ENCODE measurements at regions not wholly inside any gene's neighbourhood (a gene's known extent, or its start where the extent isn't known, plus 50 kb on each side); places are given as distances from the start of the nearest gene placed in this dataset.

DNA sequence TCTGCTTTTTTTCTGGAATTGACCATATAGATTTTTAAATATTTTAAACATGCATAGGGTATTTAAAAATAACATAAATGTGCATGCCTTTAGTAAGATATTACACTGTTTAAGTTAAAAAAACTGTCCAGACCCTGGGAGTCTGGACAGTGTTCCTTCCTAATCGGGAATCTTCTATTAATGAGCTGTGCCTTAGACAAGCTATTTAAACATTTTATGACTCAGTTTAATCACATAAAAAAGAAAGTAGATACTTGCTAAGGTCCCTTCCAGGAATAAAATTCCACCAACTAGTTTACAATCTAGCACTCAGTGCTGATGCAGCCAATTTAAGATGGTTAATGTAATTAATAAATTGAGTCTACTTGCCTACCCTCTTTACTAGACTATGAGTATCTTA is 140.4 kb upstream of the DPH6 start:
- Histone ChIP-seq H3K27me3 (ENCODE audit: control insufficient read depth, insufficient read depth, low read length) (no peaks in the 10 kb centered on the region), H3K4me1 (ENCODE audit: control insufficient read depth, insufficient read depth, low read length) (no peaks in the 10 kb centered on the region), H3K9me3 (ENCODE audit: control insufficient read depth, insufficient read depth, low read depth, low read length) (no peaks in the 10 kb centered on the region), H3K4me3 (ENCODE audit: low read depth in 2 of 2, low read length in 2 of 2) (no peak overlapping the region), H3K27ac (ENCODE audit: low read length) (no peak overlapping the region), H3K36me3 (ENCODE audit: control insufficient read depth, insufficient read depth, low read length) (no peaks in the 10 kb centered on the region)
- intact Hi-C loops (cut with micrococcal nuclease; ENCODE audit: unreplicated experiment): no loop called here
- CTCF ChIA-PET: no interaction called here
- BruUV-seq (replicated peaks): no TSS peak
- TF ChIP-seq SIN3A (IDR thresholded peaks at IDR 0.05; ENCODE audit: borderline replicate concordance, insufficient read depth, low read depth, low read length) (no peak), POLR2AphosphoS5 (IDR thresholded peaks at IDR 0.05; ENCODE audit: low read depth, low read length) (no peak), TCF7L2 (IDR thresholded peaks at IDR 0.05; ENCODE audit: low read depth, low read length) (no peak)
- TF ChIP-seq, protein P1, sequence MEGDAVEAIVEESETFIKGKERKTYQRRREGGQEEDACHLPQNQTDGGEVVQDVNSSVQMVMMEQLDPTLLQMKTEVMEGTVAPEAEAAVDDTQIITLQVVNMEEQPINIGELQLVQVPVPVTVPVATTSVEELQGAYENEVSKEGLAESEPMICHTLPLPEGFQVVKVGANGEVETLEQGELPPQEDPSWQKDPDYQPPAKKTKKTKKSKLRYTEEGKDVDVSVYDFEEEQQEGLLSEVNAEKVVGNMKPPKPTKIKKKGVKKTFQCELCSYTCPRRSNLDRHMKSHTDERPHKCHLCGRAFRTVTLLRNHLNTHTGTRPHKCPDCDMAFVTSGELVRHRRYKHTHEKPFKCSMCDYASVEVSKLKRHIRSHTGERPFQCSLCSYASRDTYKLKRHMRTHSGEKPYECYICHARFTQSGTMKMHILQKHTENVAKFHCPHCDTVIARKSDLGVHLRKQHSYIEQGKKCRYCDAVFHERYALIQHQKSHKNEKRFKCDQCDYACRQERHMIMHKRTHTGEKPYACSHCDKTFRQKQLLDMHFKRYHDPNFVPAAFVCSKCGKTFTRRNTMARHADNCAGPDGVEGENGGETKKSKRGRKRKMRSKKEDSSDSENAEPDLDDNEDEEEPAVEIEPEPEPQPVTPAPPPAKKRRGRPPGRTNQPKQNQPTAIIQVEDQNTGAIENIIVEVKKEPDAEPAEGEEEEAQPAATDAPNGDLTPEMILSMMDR (IDR thresholded peaks at IDR 0.05): no peak
- TF ChIP-seq, protein P2, sequence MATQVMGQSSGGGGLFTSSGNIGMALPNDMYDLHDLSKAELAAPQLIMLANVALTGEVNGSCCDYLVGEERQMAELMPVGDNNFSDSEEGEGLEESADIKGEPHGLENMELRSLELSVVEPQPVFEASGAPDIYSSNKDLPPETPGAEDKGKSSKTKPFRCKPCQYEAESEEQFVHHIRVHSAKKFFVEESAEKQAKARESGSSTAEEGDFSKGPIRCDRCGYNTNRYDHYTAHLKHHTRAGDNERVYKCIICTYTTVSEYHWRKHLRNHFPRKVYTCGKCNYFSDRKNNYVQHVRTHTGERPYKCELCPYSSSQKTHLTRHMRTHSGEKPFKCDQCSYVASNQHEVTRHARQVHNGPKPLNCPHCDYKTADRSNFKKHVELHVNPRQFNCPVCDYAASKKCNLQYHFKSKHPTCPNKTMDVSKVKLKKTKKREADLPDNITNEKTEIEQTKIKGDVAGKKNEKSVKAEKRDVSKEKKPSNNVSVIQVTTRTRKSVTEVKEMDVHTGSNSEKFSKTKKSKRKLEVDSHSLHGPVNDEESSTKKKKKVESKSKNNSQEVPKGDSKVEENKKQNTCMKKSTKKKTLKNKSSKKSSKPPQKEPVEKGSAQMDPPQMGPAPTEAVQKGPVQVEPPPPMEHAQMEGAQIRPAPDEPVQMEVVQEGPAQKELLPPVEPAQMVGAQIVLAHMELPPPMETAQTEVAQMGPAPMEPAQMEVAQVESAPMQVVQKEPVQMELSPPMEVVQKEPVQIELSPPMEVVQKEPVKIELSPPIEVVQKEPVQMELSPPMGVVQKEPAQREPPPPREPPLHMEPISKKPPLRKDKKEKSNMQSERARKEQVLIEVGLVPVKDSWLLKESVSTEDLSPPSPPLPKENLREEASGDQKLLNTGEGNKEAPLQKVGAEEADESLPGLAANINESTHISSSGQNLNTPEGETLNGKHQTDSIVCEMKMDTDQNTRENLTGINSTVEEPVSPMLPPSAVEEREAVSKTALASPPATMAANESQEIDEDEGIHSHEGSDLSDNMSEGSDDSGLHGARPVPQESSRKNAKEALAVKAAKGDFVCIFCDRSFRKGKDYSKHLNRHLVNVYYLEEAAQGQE (IDR thresholded peaks at IDR 0.05; ENCODE audit: insufficient read depth in 1 of 2, low read depth in 2 of 2, low read length in 1 of 2): no peak
- in situ Hi-C loops (cut with HindIII; ENCODE audit: low pct_unique_long_range_greater_than_20kb, low sequenced_read_pairs): no loop called here
- ATAC-seq (no peak), DNase-seq (ENCODE audit: low read depth, low spot score) (no peak)
- POLR2A ChIA-PET: no interaction called here

DNA sequence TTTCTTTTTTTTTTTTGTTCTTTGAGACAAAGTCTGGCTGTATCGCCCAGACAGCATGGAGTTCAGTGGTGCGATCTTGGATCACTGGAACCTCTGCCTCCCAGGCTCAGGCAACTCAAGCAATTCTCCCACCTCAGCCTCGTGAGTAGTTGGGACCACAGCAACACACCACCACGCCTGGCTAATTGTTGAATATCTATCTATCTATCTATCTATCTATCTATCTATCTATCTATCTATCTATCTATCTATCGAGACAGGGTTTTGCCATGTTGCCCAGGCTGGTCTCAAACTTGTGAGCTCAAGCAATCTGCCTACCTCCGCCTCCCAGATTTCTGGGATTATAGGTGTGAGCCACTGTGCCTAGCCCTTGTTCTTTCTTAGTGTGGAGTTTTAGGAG is 143.3 kb upstream of the DPH6 start:
- Histone ChIP-seq H3K4me1 (ENCODE audit: control insufficient read depth, insufficient read depth, low read length) (no peaks in the 10 kb centered on the region), H3K9me3 (ENCODE audit: control insufficient read depth, insufficient read depth, low read depth, low read length) (no peaks in the 10 kb centered on the region), H3K36me3 (ENCODE audit: control insufficient read depth, insufficient read depth, low read length) (no peaks in the 10 kb centered on the region), H3K27ac (ENCODE audit: low read length) (no peak overlapping the region), H3K4me3 (ENCODE audit: low read depth in 2 of 2, low read length in 2 of 2) (no peak overlapping the region), H3K27me3 (ENCODE audit: control insufficient read depth, insufficient read depth, low read length) (no peaks in the 10 kb centered on the region)
- intact Hi-C loops (cut with micrococcal nuclease; ENCODE audit: unreplicated experiment): no loop called here
- DNase-seq (ENCODE audit: low read depth, low spot score) (no peak), ATAC-seq (no peak)
- no TSS peak for BruUV-seq (replicated peaks)
- ChIA-PET POLR2A (no interaction called here), CTCF (no interaction called here)
- TF ChIP-seq SIN3A (IDR thresholded peaks at IDR 0.05; ENCODE audit: borderline replicate concordance, insufficient read depth, low read depth, low read length) (no peak), TCF7L2 (IDR thresholded peaks at IDR 0.05; ENCODE audit: low read depth, low read length) (no peak), POLR2AphosphoS5 (IDR thresholded peaks at IDR 0.05; ENCODE audit: low read depth, low read length) (no peak)
- TF ChIP-seq, protein P1 (IDR thresholded peaks at IDR 0.05): no peak
- TF ChIP-seq, protein P2 (IDR thresholded peaks at IDR 0.05; ENCODE audit: insufficient read depth in 1 of 2, low read depth in 2 of 2, low read length in 1 of 2): no peak
- in situ Hi-C loops (cut with HindIII; ENCODE audit: low pct_unique_long_range_greater_than_20kb, low sequenced_read_pairs): no loop called here

All from Panc1 (cell line).